SK-N-MC (cell line): ENCODE measurements at regions not wholly inside any gene's neighbourhood (a gene's known extent, or its start where the extent isn't known, plus 50 kb on each side); places are given as distances from the start of the nearest gene placed in this dataset.

Experiments
- EZH2 ChIP-seq: fragments of 200-600 bp; sonication (generic); IDR thresholded peaks from one replicate; pipeline ENCODE4 v1.6.1; 2017; ENCODE audit warnings: antibody characterized with exemption
- FOXP2 ChIP-seq: optimal IDR thresholded peaks from 2 replicates; pipeline ENCODE3; 2011; ENCODE audit warnings: mild to moderate bottlenecking, moderate library complexity; ENCODE audit not compliant: insufficient read depth; ENCODE audit errors: extremely low read length, control extremely low read depth
- POLR2AphosphoS5 ChIP-seq: IDR thresholded peaks from 2 replicates; pipeline ENCODE4 v1.6.1; 2012; ENCODE audit warnings: mild to moderate bottlenecking, low read depth, low read length, borderline replicate concordance

DNA sequence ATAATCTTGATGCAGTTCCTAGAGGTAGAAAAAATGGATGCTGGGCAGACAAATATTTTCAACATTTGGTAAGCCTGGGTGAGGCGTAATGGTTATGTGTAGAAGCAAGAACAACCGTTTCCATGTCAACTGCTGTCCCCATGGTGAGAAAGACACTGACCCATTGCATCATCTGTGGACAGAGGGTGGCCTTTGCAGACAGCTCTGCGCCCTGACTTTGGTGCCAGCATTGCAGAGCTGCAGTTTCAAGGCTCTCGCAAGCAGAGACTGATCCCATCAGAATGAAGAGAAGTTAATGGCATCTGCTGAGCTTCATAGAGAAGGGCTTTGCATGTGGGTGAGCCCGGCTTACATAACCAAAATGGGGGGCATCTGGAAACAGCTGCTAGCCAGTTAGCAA is 179.0 kb upstream of the ADRA1B start:
- TF ChIP-seq POLR2AphosphoS5 = no peak
- TF ChIP-seq EZH2 = no peak
- no peak for TF ChIP-seq FOXP2
